H9 (cell line): ENCODE measurements at regions not wholly inside any gene's neighbourhood (a gene's known extent, or its start where the extent isn't known, plus 50 kb on each side); places are given as distances from the start of the nearest gene placed in this dataset.
A peak's percentile ranks its signal among the peaks of the same experiment; 100 is the strongest.

Experiments
- DNase-seq: peaks from one replicate; pipeline ENCODE4 v3.0.0-alpha.2; 2017
- H2AFZ ChIP-seq: one replicate; pipeline ENCODE4 v1.6.1; 2013; ENCODE audit warnings: mild to moderate bottlenecking, low read length, control low read depth, moderate library complexity
- H2AK5ac ChIP-seq: 2 replicates; pipeline ENCODE4 v1.6.1; 2013; ENCODE audit warnings: low read length, control low read depth, mixed read lengths; ENCODE audit not compliant: insufficient read length
- H2BK120ac ChIP-seq: one replicate; pipeline ENCODE4 v1.6.1; 2013; ENCODE audit warnings: low read depth, mild to moderate bottlenecking, low read length, control low read depth, inconsistent platforms; ENCODE audit not compliant: poor library complexity, severe bottlenecking
- H2BK12ac ChIP-seq: 2 replicates; pipeline ENCODE4 v1.6.1; 2013; ENCODE audit warnings: low read length, control low read depth, mixed read lengths, low read depth; ENCODE audit not compliant: insufficient read length
- H2BK15ac ChIP-seq: 2 replicates; pipeline ENCODE4 v1.6.1; 2013; ENCODE audit warnings: low read depth, low read length, control low read depth
- H2BK20ac ChIP-seq: one replicate; pipeline ENCODE4 v1.6.1; 2013; ENCODE audit warnings: low read depth, mild to moderate bottlenecking, low read length, control low read depth, inconsistent platforms; ENCODE audit not compliant: poor library complexity, severe bottlenecking
- H2BK5ac ChIP-seq: 2 replicates; pipeline ENCODE4 v1.6.1; 2013; ENCODE audit warnings: low read length, control low read depth, mixed read lengths; ENCODE audit not compliant: insufficient read length
- H3K14ac ChIP-seq: 2 replicates; pipeline ENCODE4 v1.6.1; 2013; ENCODE audit warnings: low read length, control low read depth; ENCODE audit not compliant: insufficient read depth
- H3K18ac ChIP-seq: 2 replicates; pipeline ENCODE4 v1.6.1; 2013; ENCODE audit warnings: low read depth, mild to moderate bottlenecking, mixed read lengths, low read length, control low read depth; ENCODE audit not compliant: insufficient read length
- H3K23ac ChIP-seq: 2 replicates; pipeline ENCODE4 v1.6.1; 2013; ENCODE audit warnings: low read length, control low read depth, mixed read lengths, low read depth; ENCODE audit not compliant: insufficient read length
- H3K23me2 ChIP-seq: 2 replicates; pipeline ENCODE4 v1.6.1; 2013; ENCODE audit warnings: low read depth, mild to moderate bottlenecking, mixed read lengths, low read length, control low read depth; ENCODE audit not compliant: insufficient read length, poor library complexity, severe bottlenecking
- H3K27ac ChIP-seq: 2 replicates; pipeline ENCODE4 v1.5.1; 2013; ENCODE audit warnings: low read length, control low read depth, mixed read lengths, low read depth; ENCODE audit not compliant: insufficient read length
- H3K27me3 ChIP-seq: 2 replicates; pipeline ENCODE4 v1.6.1; 2013; ENCODE audit warnings: low read length, control low read depth, inconsistent platforms; ENCODE audit not compliant: insufficient read depth
- H3K4ac ChIP-seq: 2 replicates; pipeline ENCODE4 v1.6.1; 2013; ENCODE audit warnings: low read depth, mild to moderate bottlenecking, control low read depth, inconsistent platforms, low read length, moderate library complexity
- H3K4me1 ChIP-seq: 2 replicates; pipeline ENCODE4 v1.6.1; 2013; ENCODE audit warnings: low read length, control low read depth, inconsistent platforms; ENCODE audit not compliant: insufficient read depth
- H3K4me2 ChIP-seq: 2 replicates; pipeline ENCODE4 v1.6.1; 2013; ENCODE audit warnings: low read length, control low read depth, mixed read lengths; ENCODE audit not compliant: insufficient read length, insufficient read depth
- H3K56ac ChIP-seq: 2 replicates; pipeline ENCODE4 v1.6.1; 2013; ENCODE audit warnings: low read depth, mild to moderate bottlenecking, mixed read lengths, low read length, control low read depth; ENCODE audit not compliant: insufficient read length
- H3K79me1 ChIP-seq: 2 replicates; pipeline ENCODE4 v1.6.1; 2013; ENCODE audit warnings: low read depth, mild to moderate bottlenecking, moderate library complexity, low read length, control low read depth, inconsistent platforms; ENCODE audit not compliant: insufficient read depth, poor library complexity, severe bottlenecking
- H3K79me2 ChIP-seq: 2 replicates; pipeline ENCODE4 v1.6.1; 2013; ENCODE audit warnings: low read length, control low read depth, inconsistent platforms; ENCODE audit not compliant: insufficient read depth
- H3K9ac ChIP-seq: 2 replicates; pipeline ENCODE4 v1.6.1; 2013; ENCODE audit warnings: low read length, control low read depth, mixed read lengths; ENCODE audit not compliant: insufficient read length; ENCODE audit errors: extremely low read depth
- H3K9me3 ChIP-seq: one replicate; pipeline ENCODE4 v1.6.1; 2013; ENCODE audit warnings: low read depth, low read length, inconsistent platforms; ENCODE audit not compliant: control insufficient read depth
- H3T11ph ChIP-seq: one replicate; pipeline ENCODE4 v1.6.1; 2013; ENCODE audit warnings: mild to moderate bottlenecking, low read length, control low read depth, inconsistent platforms
- H4K20me1 ChIP-seq: one replicate; pipeline ENCODE4 v1.6.1; 2013; ENCODE audit not compliant: control insufficient read depth, insufficient read length, insufficient read depth
- H4K5ac ChIP-seq: 2 replicates; pipeline ENCODE4 v1.6.1; 2013; ENCODE audit warnings: low read depth, mild to moderate bottlenecking, mixed read lengths, low read length, control low read depth; ENCODE audit not compliant: insufficient read length
- H4K8ac ChIP-seq: replicated peaks from 2 replicates; pipeline ENCODE4 v1.6.1; 2013; ENCODE audit warnings: low read length, control low read depth, mixed read lengths, low read depth; ENCODE audit not compliant: insufficient read length
- H4K91ac ChIP-seq: 2 replicates; pipeline ENCODE4 v1.6.1; 2013; ENCODE audit warnings: low read depth, mild to moderate bottlenecking, moderate library complexity, mixed read lengths, low read length, control low read depth; ENCODE audit not compliant: insufficient read length
- H3K27ac Mint-ChIP-seq, 3 experiments: 2 replicates in 2 of 3; 3 replicates in 1 of 3; pipeline ENCODE4 v1.8.0; 2020 to 2021; ENCODE audit warnings: mixed read lengths in 3 of 3, mild to moderate bottlenecking in 1 of 3, moderate library complexity in 1 of 3
- H3K27me3 Mint-ChIP-seq: 2 replicates; pipeline ENCODE4 v1.8.0; 2021; ENCODE audit warnings: low read depth, mild to moderate bottlenecking, moderate library complexity, mixed read lengths
- H3K36me3 Mint-ChIP-seq, 3 experiments: 2 replicates in 2 of 3; 3 replicates in 1 of 3; pipeline ENCODE4 v1.8.0; 2020 to 2021; ENCODE audit warnings: low read depth in 3 of 3, mixed read lengths in 3 of 3; ENCODE audit not compliant: insufficient read depth in 1 of 3
- H3K4me1 Mint-ChIP-seq, 2 experiments: 2 replicates each; pipeline ENCODE4 v1.8.0; 2020; ENCODE audit warnings: mixed read lengths in 2 of 2
- H3K4me3 Mint-ChIP-seq, 2 experiments: 2 replicates in 1 of 2; 3 replicates in 1 of 2; pipeline ENCODE4 v1.8.0; 2020 to 2021; ENCODE audit warnings: mild to moderate bottlenecking in 2 of 2, mixed read lengths in 2 of 2, moderate library complexity in 1 of 2
- H3K9me3 Mint-ChIP-seq, 2 experiments: 2 replicates in 1 of 2; 3 replicates in 1 of 2; pipeline ENCODE4 v1.8.0; 2020; ENCODE audit warnings: mild to moderate bottlenecking in 2 of 2, mixed read lengths in 2 of 2, moderate library complexity in 1 of 2
- CTCF ChIP-seq: fragments of 200-600 bp; sonication (generic); conservative IDR thresholded peaks from 3 replicates; pipeline ENCODE4 v1.8.0; 2021; ENCODE audit warnings: antibody characterized with exemption, mild to moderate bottlenecking
- WGBS: extraction: QIAGEN DNeasy Blood & Tissue Kit; methylation state at CpG from one replicate; pipeline ENCODE4 v1.1.7; 2013; ENCODE audit warnings: missing lambda C conversion rate, low lambda C conversion rate, mixed read lengths; ENCODE audit not compliant: insufficient read length; ENCODE audit errors: extremely low coverage; 5-methylcytosine and 5-hydroxymethylcytosine counted together

- peak; percentile 48 for DNase-seq
These were observed 299.6 kb upstream of the FANCL start for GRCh38 chr2:58540681-58541080.

More at GRCh38 chr2:58540681-58541080, 299.6 kb upstream of the FANCL start:
- no peak overlapping the region; the same call in 1 of the 2 replicates for H3K4ac ChIP-seq
- H3K9ac ChIP-seq: no peak overlapping the region
- H2BK5ac ChIP-seq: peak overlapping the region; percentile 12
- Mint-ChIP-seq H3K27me3 (no peaks in the 10 kb centered on the region), H3K9me3 (no peaks in the 10 kb centered on the region), H3K4me3 (peak overlapping the region; percentile 37 to 46), H3K36me3 (no peaks in the 10 kb centered on the region), H3K27ac (peak overlapping the region; percentile 96 to 100 (median 99)), H3K4me1 (peaks cover 83 to 85% of the 10 kb centered on the region in 2 experiments)
- no CpG with 5 or more reads among the region's 4 CpGs for WGBS
- H3K9me3 ChIP-seq: no peaks in the 10 kb centered on the region
- no peak overlapping the region for H3K23ac ChIP-seq
- no peak overlapping the region for H2AFZ ChIP-seq
- no peak overlapping the region for H4K91ac ChIP-seq
- H3K27ac ChIP-seq: peak overlapping the region; percentile 98
- H2AK5ac ChIP-seq: no peak overlapping the region
- peaks cover 13% of the 10 kb centered on the region; the same call in 1 of the 2 replicates for H3K4me1 ChIP-seq
- TF ChIP-seq CTCF: no peak
- no peaks in the 10 kb centered on the region for H4K20me1 ChIP-seq
- no peak overlapping the region for H2BK15ac ChIP-seq
- H3K56ac ChIP-seq: no peak overlapping the region
- no peak overlapping the region for H2BK12ac ChIP-seq
- H3K79me2 ChIP-seq: no peaks in the 10 kb centered on the region
- peak overlapping the region; percentile 43 for H3K4me2 ChIP-seq
- no peak overlapping the region for H4K5ac ChIP-seq
- no peaks in the 10 kb centered on the region for H3K27me3 ChIP-seq
- peak overlapping the region; percentile 41 for H3K18ac ChIP-seq
- H3K14ac ChIP-seq: no peak overlapping the region
- H2BK120ac ChIP-seq: no peak overlapping the region
- H3K23me2 ChIP-seq: no peaks in the 10 kb centered on the region
- no peak overlapping the region for H2BK20ac ChIP-seq
- H3T11ph ChIP-seq: peak overlapping the region; percentile 57
- no peak overlapping the region for H4K8ac ChIP-seq
- no peaks in the 10 kb centered on the region for H3K79me1 ChIP-seq
